Keratinocyte (primary cell): ENCODE measurements at regions not wholly inside any gene's neighbourhood (a gene's known extent, or its start where the extent isn't known, plus 50 kb on each side); places are given as distances from the start of the nearest gene placed in this dataset.

Source experiments
- DNase-seq: peaks from one replicate; pipeline ENCODE4 v3.0.0-alpha.2; 2011; ENCODE audit warnings: low read depth, missing footprints, low spot score
- FAIRE-seq: peaks from 2 replicates; lab custom pipeline; 2011; peaks lifted over from hg19 to GRCh38; lab: Jason Lieb, UNC
- H2AFZ ChIP-seq: 2 replicates; pipeline ENCODE4 v1.6.0; 2012; ENCODE audit warnings: low read length, control low read depth, inconsistent platforms; ENCODE audit not compliant: control insufficient read depth
- H3K27ac ChIP-seq: 2 replicates; pipeline ENCODE4 v1.5.1; 2011; ENCODE audit warnings: low read length; ENCODE audit not compliant: control insufficient read depth, insufficient read depth
- H3K27me3 ChIP-seq: 3 replicates; pipeline ENCODE4 v1.6.0; 2011; ENCODE audit warnings: low read length; ENCODE audit not compliant: control insufficient read depth, insufficient read depth; ENCODE audit errors: extremely low read depth
- H3K36me3 ChIP-seq, 2 experiments: 2 replicates in 1 of 2; 3 replicates in 1 of 2; pipeline ENCODE4 v1.5.1; 2011; ENCODE audit warnings: low read length in 2 of 2, mild to moderate bottlenecking in 1 of 2; ENCODE audit not compliant: control insufficient read depth in 2 of 2, insufficient read depth in 2 of 2; ENCODE audit errors: extremely low read depth in 1 of 2
- H3K4me1 ChIP-seq: 3 replicates; pipeline ENCODE4 v1.5.1; 2011; ENCODE audit warnings: low read length; ENCODE audit not compliant: control insufficient read depth, insufficient read depth; ENCODE audit errors: extremely low read depth
- H3K4me2 ChIP-seq: 3 replicates; pipeline ENCODE4 v1.6.0; 2011; ENCODE audit warnings: low read depth, low read length; ENCODE audit not compliant: control insufficient read depth, insufficient read depth; ENCODE audit errors: extremely low read depth
- H3K4me3 ChIP-seq, 3 experiments: fragments of 200-600 bp in 1 of 3; sonication (generic) in 1 of 3; 2 replicates in 2 of 3; 3 replicates in 1 of 3; pipeline ENCODE4 v1.5.1; 2011 to 2016; ENCODE audit warnings: low read length in 3 of 3, mild to moderate bottlenecking in 3 of 3, control low read depth in 2 of 3, inconsistent platforms in 1 of 3, low read depth in 1 of 3, mixed read lengths in 1 of 3, mixed run types in 1 of 3, moderate library complexity in 1 of 3; ENCODE audit not compliant: control insufficient read depth in 2 of 3, insufficient read depth in 2 of 3; ENCODE audit errors: extremely low read depth in 1 of 3
- H3K79me2 ChIP-seq: 2 replicates; pipeline ENCODE4 v1.6.0; 2012; ENCODE audit warnings: low read length; ENCODE audit not compliant: control insufficient read depth, insufficient read depth
- H3K9ac ChIP-seq: 3 replicates; pipeline ENCODE4 v1.6.0; 2011; ENCODE audit warnings: low read length; ENCODE audit not compliant: control insufficient read depth, insufficient read depth; ENCODE audit errors: extremely low read depth
- H3K9me1 ChIP-seq: 3 replicates; pipeline ENCODE4 v1.6.0; 2011; ENCODE audit warnings: low read length; ENCODE audit not compliant: control insufficient read depth, insufficient read depth; ENCODE audit errors: extremely low read depth
- H3K9me3 ChIP-seq: 2 replicates; pipeline ENCODE4 v1.5.1; 2012; ENCODE audit warnings: low read depth, low read length; ENCODE audit not compliant: control insufficient read depth
- H4K20me1 ChIP-seq: 3 replicates; pipeline ENCODE4 v1.6.0; 2011; ENCODE audit warnings: low read length; ENCODE audit not compliant: control insufficient read depth, insufficient read depth; ENCODE audit errors: extremely low read depth
- EZH2 ChIP-seq: IDR thresholded peaks from one replicate; pipeline ENCODE4 v1.6.1; 2012; ENCODE audit warnings: inconsistent platforms, mild to moderate bottlenecking, low read length, moderate library complexity
- dilution Hi-C: fragments of 300-500 bp; cut with MboI; formaldehyde crosslinking; loops from one replicate; pipeline ENCODE4 v1.7.0; 2020; ENCODE audit warnings: low sequenced_read_pairs; ENCODE audit not compliant: extremely low pct_ligation_motif_present
- TF ChIP-seq, protein P1 (sequence below), 3 experiments: IDR thresholded peaks in 1 of 3; conservative IDR thresholded peaks in 1 of 3; optimal IDR thresholded peaks in 1 of 3; 2 replicates in 2 of 3; 3 replicates in 1 of 3; pipeline versions ENCODE3 to v1.5.1; 2011; ENCODE audit warnings: low read length in 3 of 3, mild to moderate bottlenecking in 3 of 3, moderate library complexity in 2 of 3, control low read depth in 1 of 3, inconsistent platforms in 1 of 3; ENCODE audit not compliant: insufficient read depth in 2 of 3; ENCODE audit errors: extremely low read depth in 1 of 3

GRCh38 chr5:51669095-51669494, 285.8 kb downstream of the ISL1 start:
- TF ChIP-seq EZH2: no peak
- TF ChIP-seq, protein P1, sequence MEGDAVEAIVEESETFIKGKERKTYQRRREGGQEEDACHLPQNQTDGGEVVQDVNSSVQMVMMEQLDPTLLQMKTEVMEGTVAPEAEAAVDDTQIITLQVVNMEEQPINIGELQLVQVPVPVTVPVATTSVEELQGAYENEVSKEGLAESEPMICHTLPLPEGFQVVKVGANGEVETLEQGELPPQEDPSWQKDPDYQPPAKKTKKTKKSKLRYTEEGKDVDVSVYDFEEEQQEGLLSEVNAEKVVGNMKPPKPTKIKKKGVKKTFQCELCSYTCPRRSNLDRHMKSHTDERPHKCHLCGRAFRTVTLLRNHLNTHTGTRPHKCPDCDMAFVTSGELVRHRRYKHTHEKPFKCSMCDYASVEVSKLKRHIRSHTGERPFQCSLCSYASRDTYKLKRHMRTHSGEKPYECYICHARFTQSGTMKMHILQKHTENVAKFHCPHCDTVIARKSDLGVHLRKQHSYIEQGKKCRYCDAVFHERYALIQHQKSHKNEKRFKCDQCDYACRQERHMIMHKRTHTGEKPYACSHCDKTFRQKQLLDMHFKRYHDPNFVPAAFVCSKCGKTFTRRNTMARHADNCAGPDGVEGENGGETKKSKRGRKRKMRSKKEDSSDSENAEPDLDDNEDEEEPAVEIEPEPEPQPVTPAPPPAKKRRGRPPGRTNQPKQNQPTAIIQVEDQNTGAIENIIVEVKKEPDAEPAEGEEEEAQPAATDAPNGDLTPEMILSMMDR (optimal IDR thresholded peaks at IDR 0.05 in 1 of 3, IDR thresholded peaks at IDR 0.05 in 1 of 3, conservative IDR thresholded peaks at IDR 0.05 in 1 of 3; ENCODE audit: extremely low read depth in 1 of 3, insufficient read depth in 2 of 3, low read length in 3 of 3): no peak

DNA sequence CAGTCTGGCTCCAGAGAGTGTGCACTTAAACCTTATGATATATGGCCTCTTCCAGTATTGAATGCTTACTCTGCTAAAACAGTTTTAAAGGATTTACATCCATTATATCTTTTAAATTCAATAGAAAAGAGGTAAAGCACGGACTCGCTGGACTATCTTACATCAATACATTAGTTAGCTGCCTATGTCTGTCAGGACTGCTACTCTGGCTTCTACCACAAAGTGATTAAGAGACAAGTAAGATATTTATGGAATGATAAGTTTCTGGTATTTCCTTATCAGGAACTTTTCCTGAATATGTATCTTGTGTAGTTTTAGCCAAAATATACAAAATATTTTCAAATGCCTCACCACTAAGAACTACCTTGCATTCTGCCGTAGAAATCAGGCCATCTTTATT, 295.1 kb downstream of the ISL1 start:
- Histone ChIP-seq H3K4me3 (no peak overlapping the region), H3K4me2 (no peak overlapping the region), H3K79me2 (no peaks in the 10 kb centered on the region), H3K27ac (no peak overlapping the region), H3K9me3 (no peaks in the 10 kb centered on the region), H2AFZ (no peak overlapping the region), H4K20me1 (no peaks in the 10 kb centered on the region), H3K9me1 (no peaks in the 10 kb centered on the region), H3K9ac (no peak overlapping the region), H3K4me1 (no peaks in the 10 kb centered on the region), H3K27me3 (no peaks in the 10 kb centered on the region), H3K36me3 (no peaks in the 10 kb centered on the region)
- no peak for FAIRE-seq
- dilution Hi-C loops: no loop called here
- no peak for DNase-seq
- TF ChIP-seq, protein P1 (optimal IDR thresholded peaks at IDR 0.05 in 1 of 3, IDR thresholded peaks at IDR 0.05 in 1 of 3, conservative IDR thresholded peaks at IDR 0.05 in 1 of 3; ENCODE audit: extremely low read depth in 1 of 3, insufficient read depth in 2 of 3, low read length in 3 of 3): no peak
- no peak for TF ChIP-seq EZH2

More at GRCh38 chr5:51669095-51669494, 285.8 kb downstream of the ISL1 start:
- no peak overlapping the region for H3K27ac ChIP-seq
- dilution Hi-C loops: no loop called here
- H3K4me1 ChIP-seq: no peaks in the 10 kb centered on the region
- H3K79me2 ChIP-seq: no peaks in the 10 kb centered on the region
- H3K4me2 ChIP-seq: no peak overlapping the region
- H3K9me1 ChIP-seq: no peaks in the 10 kb centered on the region
- no peak overlapping the region for H3K4me3 ChIP-seq
- no peak for DNase-seq
- no peak overlapping the region for H2AFZ ChIP-seq
- H4K20me1 ChIP-seq: no peaks in the 10 kb centered on the region
- no peak overlapping the region for H3K9ac ChIP-seq
- H3K9me3 ChIP-seq: no peaks in the 10 kb centered on the region
- no peaks in the 10 kb centered on the region for H3K27me3 ChIP-seq
- no peaks in the 10 kb centered on the region for H3K36me3 ChIP-seq
- FAIRE-seq: no peak
